Stimulated activated naive CD4-positive, alpha-beta T cell treated with Interleukin-2 at 50 U/mL for 16 hours (primary cell): ENCODE measurements at regions not wholly inside any gene's neighbourhood (a gene's known extent, or its start where the extent isn't known, plus 50 kb on each side); places are given as distances from the start of the nearest gene placed in this dataset.
"Not testable (repeated sequence)": the region's sequence is repeated elsewhere in the genome, so short reads cannot be mapped to it uniquely, and the experiment has no call there.

ENCODE experiments used
- DNase-seq: peaks from one replicate; lab custom pipeline; 2025; lab: John Stamatoyannopoulos, UW

GRCh38 chr3:101913168-101913567 lies 63.9 kb downstream of the NFKBIZ start:
- no peak for DNase-seq

GRCh38 chr3:101917761-101918160 lies 68.4 kb downstream of the NFKBIZ start:
- DNase-seq: not testable (repeated sequence)

GRCh38 chr3:101922151-101922725 lies 72.9 kb downstream of the NFKBIZ start:
- not testable (repeated sequence) for DNase-seq

- DNase-seq: not testable (repeated sequence)
Observed at GRCh38 chr3:101924621-101925020, 75.3 kb downstream of the NFKBIZ start.

- DNase-seq: not testable (repeated sequence)
Observed at GRCh38 chr3:101925124-101925523, 75.8 kb downstream of the NFKBIZ start.

GRCh38 chr3:101925564-101925963 lies 76.2 kb downstream of the NFKBIZ start:
- DNase-seq: no peak

GRCh38 chr3:101926594-101927105 lies 77.3 kb downstream of the NFKBIZ start:
- no peak for DNase-seq

GRCh38 chr3:101928890-101929289 lies 79.6 kb downstream of the NFKBIZ start:
- no peak for DNase-seq

GRCh38 chr3:101931081-101931480 lies 81.8 kb downstream of the NFKBIZ start:
- DNase-seq: no peak

- DNase-seq: no peak
Observed at GRCh38 chr3:101932326-101933068, 83.2 kb downstream of the NFKBIZ start.

GRCh38 chr3:101936419-101937356 lies 87.4 kb downstream of the NFKBIZ start:
- no peak for DNase-seq

GRCh38 chr3:101938262-101938847 lies 89.0 kb downstream of the NFKBIZ start:
- DNase-seq: no peak

- DNase-seq: no peak
Observed at GRCh38 chr3:101939361-101940049, 90.2 kb downstream of the NFKBIZ start.

GRCh38 chr3:101940521-101941317 lies 91.4 kb downstream of the NFKBIZ start:
- DNase-seq: no peak

GRCh38 chr3:101941318-101942040 lies 92.2 kb downstream of the NFKBIZ start:
- no peak for DNase-seq

- no peak for DNase-seq
Observed at GRCh38 chr3:101942356-101942755, 93.0 kb downstream of the NFKBIZ start.

GRCh38 chr3:101943029-101943428 lies 93.7 kb downstream of the NFKBIZ start:
- DNase-seq: no peak

GRCh38 chr3:101944308-101944707 lies 95.0 kb downstream of the NFKBIZ start:
- DNase-seq: no peak

- DNase-seq: no peak
Observed at GRCh38 chr3:101945980-101946379, 96.7 kb downstream of the NFKBIZ start.

GRCh38 chr3:101946906-101947305 lies 97.6 kb downstream of the NFKBIZ start:
- no peak for DNase-seq
